Keratinocyte (primary cell): ENCODE measurements at regions not wholly inside any gene's neighbourhood (a gene's known extent, or its start where the extent isn't known, plus 50 kb on each side); places are given as distances from the start of the nearest gene placed in this dataset.

ENCODE experiments used
- DNase-seq: peaks from one replicate; pipeline ENCODE4 v3.0.0-alpha.2; 2011; ENCODE audit warnings: low read depth, missing footprints, low spot score
- FAIRE-seq: peaks from 2 replicates; lab custom pipeline; 2011; peaks lifted over from hg19 to GRCh38; lab: Jason Lieb, UNC
- H2AFZ ChIP-seq: 2 replicates; pipeline ENCODE4 v1.6.0; 2012; ENCODE audit warnings: low read length, control low read depth, inconsistent platforms; ENCODE audit not compliant: control insufficient read depth
- H3K27ac ChIP-seq: 2 replicates; pipeline ENCODE4 v1.5.1; 2011; ENCODE audit warnings: low read length; ENCODE audit not compliant: control insufficient read depth, insufficient read depth
- H3K27me3 ChIP-seq: 3 replicates; pipeline ENCODE4 v1.6.0; 2011; ENCODE audit warnings: low read length; ENCODE audit not compliant: control insufficient read depth, insufficient read depth; ENCODE audit errors: extremely low read depth
- H3K36me3 ChIP-seq, 2 experiments: 2 replicates in 1 of 2; 3 replicates in 1 of 2; pipeline ENCODE4 v1.5.1; 2011; ENCODE audit warnings: low read length in 2 of 2, mild to moderate bottlenecking in 1 of 2; ENCODE audit not compliant: control insufficient read depth in 2 of 2, insufficient read depth in 2 of 2; ENCODE audit errors: extremely low read depth in 1 of 2
- H3K4me1 ChIP-seq: 3 replicates; pipeline ENCODE4 v1.5.1; 2011; ENCODE audit warnings: low read length; ENCODE audit not compliant: control insufficient read depth, insufficient read depth; ENCODE audit errors: extremely low read depth
- H3K4me2 ChIP-seq: 3 replicates; pipeline ENCODE4 v1.6.0; 2011; ENCODE audit warnings: low read depth, low read length; ENCODE audit not compliant: control insufficient read depth, insufficient read depth; ENCODE audit errors: extremely low read depth
- H3K4me3 ChIP-seq, 3 experiments: fragments of 200-600 bp in 1 of 3; sonication (generic) in 1 of 3; 2 replicates in 2 of 3; 3 replicates in 1 of 3; pipeline ENCODE4 v1.5.1; 2011 to 2016; ENCODE audit warnings: low read length in 3 of 3, mild to moderate bottlenecking in 3 of 3, control low read depth in 2 of 3, inconsistent platforms in 1 of 3, low read depth in 1 of 3, mixed read lengths in 1 of 3, mixed run types in 1 of 3, moderate library complexity in 1 of 3; ENCODE audit not compliant: control insufficient read depth in 2 of 3, insufficient read depth in 2 of 3; ENCODE audit errors: extremely low read depth in 1 of 3
- H3K79me2 ChIP-seq: 2 replicates; pipeline ENCODE4 v1.6.0; 2012; ENCODE audit warnings: low read length; ENCODE audit not compliant: control insufficient read depth, insufficient read depth
- H3K9ac ChIP-seq: 3 replicates; pipeline ENCODE4 v1.6.0; 2011; ENCODE audit warnings: low read length; ENCODE audit not compliant: control insufficient read depth, insufficient read depth; ENCODE audit errors: extremely low read depth
- H3K9me1 ChIP-seq: 3 replicates; pipeline ENCODE4 v1.6.0; 2011; ENCODE audit warnings: low read length; ENCODE audit not compliant: control insufficient read depth, insufficient read depth; ENCODE audit errors: extremely low read depth
- H3K9me3 ChIP-seq: 2 replicates; pipeline ENCODE4 v1.5.1; 2012; ENCODE audit warnings: low read depth, low read length; ENCODE audit not compliant: control insufficient read depth
- H4K20me1 ChIP-seq: 3 replicates; pipeline ENCODE4 v1.6.0; 2011; ENCODE audit warnings: low read length; ENCODE audit not compliant: control insufficient read depth, insufficient read depth; ENCODE audit errors: extremely low read depth
- CTCF ChIP-seq, 3 experiments: IDR thresholded peaks in 1 of 3; conservative IDR thresholded peaks in 1 of 3; optimal IDR thresholded peaks in 1 of 3; 2 replicates in 2 of 3; 3 replicates in 1 of 3; pipeline versions ENCODE3 to v1.5.1; 2011; ENCODE audit warnings: low read length in 3 of 3, mild to moderate bottlenecking in 3 of 3, moderate library complexity in 2 of 3, control low read depth in 1 of 3, inconsistent platforms in 1 of 3; ENCODE audit not compliant: insufficient read depth in 2 of 3; ENCODE audit errors: extremely low read depth in 1 of 3
- EZH2 ChIP-seq: IDR thresholded peaks from one replicate; pipeline ENCODE4 v1.6.1; 2012; ENCODE audit warnings: inconsistent platforms, mild to moderate bottlenecking, low read length, moderate library complexity
- dilution Hi-C: fragments of 300-500 bp; cut with MboI; formaldehyde crosslinking; loops from one replicate; pipeline ENCODE4 v1.7.0; 2020; ENCODE audit warnings: low sequenced_read_pairs; ENCODE audit not compliant: extremely low pct_ligation_motif_present

- no peaks in the 10 kb centered on the region for H3K4me1 ChIP-seq
- H3K4me3 ChIP-seq, result no peak overlapping the region
- DNase-seq, result no peak
- no peak overlapping the region for H2AFZ ChIP-seq
- no peaks in the 10 kb centered on the region for H3K9me1 ChIP-seq
- no peak overlapping the region for H3K9ac ChIP-seq
- FAIRE-seq, result no peak
- H3K27me3 ChIP-seq, result no peaks in the 10 kb centered on the region
- no peak overlapping the region for H3K4me2 ChIP-seq
- no peaks in the 10 kb centered on the region for H3K79me2 ChIP-seq
- dilution Hi-C loops, result no loop called here
- H3K27ac ChIP-seq, result no peak overlapping the region
- TF ChIP-seq EZH2 (no peak), CTCF (optimal IDR thresholded peaks at IDR 0.05 in 1 of 3, IDR thresholded peaks at IDR 0.05 in 1 of 3, conservative IDR thresholded peaks at IDR 0.05 in 1 of 3; ENCODE audit: extremely low read depth in 1 of 3, insufficient read depth in 2 of 3, low read length in 3 of 3) (no peak)
- no peaks in the 10 kb centered on the region for H3K36me3 ChIP-seq
- no peaks in the 10 kb centered on the region for H3K9me3 ChIP-seq
- H4K20me1 ChIP-seq, result no peaks in the 10 kb centered on the region
Measured at GRCh38 chr2:125642032-125642431, 1013.9 kb upstream of the GYPC start.

- H3K4me3 ChIP-seq, result no peak overlapping the region
- no peak overlapping the region for H3K4me2 ChIP-seq
- TF ChIP-seq CTCF (optimal IDR thresholded peaks at IDR 0.05 in 1 of 3, IDR thresholded peaks at IDR 0.05 in 1 of 3, conservative IDR thresholded peaks at IDR 0.05 in 1 of 3; ENCODE audit: extremely low read depth in 1 of 3, insufficient read depth in 2 of 3, low read length in 3 of 3) (no peak), EZH2 (no peak)
- no peak overlapping the region for H3K27ac ChIP-seq
- no peaks in the 10 kb centered on the region for H3K79me2 ChIP-seq
- dilution Hi-C loops, result no loop called here
- H3K27me3 ChIP-seq, result no peaks in the 10 kb centered on the region
- FAIRE-seq, result no peak
- no peak overlapping the region for H2AFZ ChIP-seq
- H3K9ac ChIP-seq, result no peak overlapping the region
- H3K9me1 ChIP-seq, result no peaks in the 10 kb centered on the region
- DNase-seq, result no peak
- no peaks in the 10 kb centered on the region for H4K20me1 ChIP-seq
- no peaks in the 10 kb centered on the region for H3K9me3 ChIP-seq
- no peaks in the 10 kb centered on the region for H3K36me3 ChIP-seq
- no peaks in the 10 kb centered on the region for H3K4me1 ChIP-seq
Measured at GRCh38 chr2:125643128-125643527, 1012.8 kb upstream of the GYPC start.
